Endodermal cell (in vitro differentiated cells): ENCODE measurements at regions not wholly inside any gene's neighbourhood (a gene's known extent, or its start where the extent isn't known, plus 50 kb on each side); places are given as distances from the start of the nearest gene placed in this dataset.

Source experiments
- DNase-seq: peaks from one replicate; pipeline ENCODE4 v3.0.0-alpha.2; 2017
- H3K27ac ChIP-seq: 2 replicates; pipeline ENCODE4 v1.5.1; 2013; ENCODE audit warnings: mild to moderate bottlenecking, low read depth, low read length, moderate library complexity
- H3K27me3 ChIP-seq: 2 replicates; pipeline ENCODE4 v1.6.1; 2013; ENCODE audit warnings: mild to moderate bottlenecking, low read length, moderate library complexity; ENCODE audit not compliant: insufficient read depth, control insufficient read depth, poor library complexity, severe bottlenecking
- H3K36me3 ChIP-seq: 2 replicates; pipeline ENCODE4 v1.7.0; 2013; ENCODE audit warnings: mild to moderate bottlenecking, low read length, moderate library complexity; ENCODE audit not compliant: control insufficient read depth, insufficient read depth
- H3K4me1 ChIP-seq: one replicate; pipeline ENCODE4 v1.7.0; 2013; ENCODE audit warnings: low read length; ENCODE audit not compliant: control insufficient read depth, insufficient read depth
- H3K4me3 ChIP-seq: 2 replicates; pipeline ENCODE4 v1.5.1; 2013; ENCODE audit warnings: mild to moderate bottlenecking, low read length, moderate library complexity
- H3K9ac ChIP-seq: 2 replicates; pipeline ENCODE4 v1.6.1; 2013; ENCODE audit warnings: mild to moderate bottlenecking, low read length, moderate library complexity; ENCODE audit not compliant: poor library complexity, severe bottlenecking; ENCODE audit errors: extremely low read depth
- H3K9me3 ChIP-seq: 2 replicates; pipeline ENCODE4 v1.6.1; 2013; ENCODE audit warnings: mild to moderate bottlenecking, low read length, moderate library complexity; ENCODE audit not compliant: control insufficient read depth
- H3K27ac Mint-ChIP-seq: 2 replicates; pipeline ENCODE4 v1.8.0; 2020; ENCODE audit warnings: mixed read lengths
- H3K27me3 Mint-ChIP-seq: 2 replicates; pipeline ENCODE4 v1.8.0; 2021; ENCODE audit warnings: mild to moderate bottlenecking, mixed read lengths; ENCODE audit not compliant: insufficient read depth
- H3K36me3 Mint-ChIP-seq: 2 replicates; pipeline ENCODE4 v1.8.0; 2020; ENCODE audit warnings: low read depth, mixed read lengths
- H3K4me1 Mint-ChIP-seq: 2 replicates; pipeline ENCODE4 v1.8.0; 2020; ENCODE audit warnings: mixed read lengths
- H3K4me3 Mint-ChIP-seq: 2 replicates; pipeline ENCODE4 v1.8.0; 2020; ENCODE audit warnings: mild to moderate bottlenecking, moderate library complexity, mixed read lengths
- H3K9me3 Mint-ChIP-seq: 2 replicates; pipeline ENCODE4 v1.8.0; 2020; ENCODE audit warnings: mild to moderate bottlenecking, mixed read lengths
- CTCF ChIP-seq: fragments of 200-600 bp; sonication (generic); conservative IDR thresholded peaks from 2 replicates; pipeline ENCODE4 v1.5.0; 2021; ENCODE audit warnings: antibody characterized with exemption, mild to moderate bottlenecking
- WGBS, 2 experiments: methylation state at CpG; one replicate each; pipeline versions ENCODE4 v1.1.5 to v1.1.7; 2013; ENCODE audit warnings: missing lambda C conversion rate in 2 of 2, mixed read lengths in 1 of 2; ENCODE audit not compliant: insufficient coverage in 1 of 2, insufficient read length in 1 of 2; 5-methylcytosine and 5-hydroxymethylcytosine counted together

GRCh38 chr5:51131266-51131665 lies 252.0 kb upstream of the ISL1 start:
- Histone ChIP-seq H3K36me3 (no peaks in the 10 kb centered on the region), H3K9ac (no peak overlapping the region), H3K27me3 (no peaks in the 10 kb centered on the region), H3K27ac (no peak overlapping the region), H3K4me1 (no peaks in the 10 kb centered on the region), H3K4me3 (no peak overlapping the region), H3K9me3 (peaks cover 14% of the 10 kb centered on the region)
- TF ChIP-seq CTCF: no peak
- Mint-ChIP-seq H3K4me3 (no peak overlapping the region), H3K27me3 (peaks cover 2% of the 10 kb centered on the region), H3K9me3 (peaks cover 17% of the 10 kb centered on the region), H3K27ac (no peak overlapping the region), H3K36me3 (peaks cover 11% of the 10 kb centered on the region), H3K4me1 (peaks cover 8% of the 10 kb centered on the region)
- no peak for DNase-seq

GRCh38 chr5:51138164-51138563 lies 245.1 kb upstream of the ISL1 start:
- TF ChIP-seq CTCF: peak; percentile 38
- Mint-ChIP-seq H3K27ac (no peak overlapping the region), H3K27me3 (no peaks in the 10 kb centered on the region), H3K36me3 (no peaks in the 10 kb centered on the region), H3K4me3 (no peak overlapping the region), H3K4me1 (peaks cover 8% of the 10 kb centered on the region), H3K9me3 (no peaks in the 10 kb centered on the region)
- 88 to 100% methylated on average over 1 to 2 of the region's 2 CpGs for WGBS, 2 experiments
- Histone ChIP-seq H3K27me3 (no peaks in the 10 kb centered on the region), H3K9me3 (peaks cover 3% of the 10 kb centered on the region), H3K36me3 (no peaks in the 10 kb centered on the region), H3K4me1 (no peaks in the 10 kb centered on the region), H3K27ac (no peak overlapping the region), H3K4me3 (no peak overlapping the region), H3K9ac (no peak overlapping the region)
- DNase-seq: no peak

- DNase-seq: no peak
- no peaks in the 10 kb centered on the region for H3K4me1 ChIP-seq
- no peak overlapping the region for H3K4me3 ChIP-seq
- peaks cover 2% of the 10 kb centered on the region for H3K4me1 Mint-ChIP-seq
- no peaks in the 10 kb centered on the region for H3K27me3 ChIP-seq
- peaks cover 7% of the 10 kb centered on the region for H3K9me3 Mint-ChIP-seq
- H3K9me3 ChIP-seq: peaks cover 12% of the 10 kb centered on the region
- no peak overlapping the region for H3K27ac Mint-ChIP-seq
- 98 to 100% methylated on average over 1 to 2 of the region's 2 CpGs for WGBS, 2 experiments
- H3K4me3 Mint-ChIP-seq: no peak overlapping the region
- TF ChIP-seq CTCF: no peak
- H3K27me3 Mint-ChIP-seq: no peaks in the 10 kb centered on the region
- H3K27ac ChIP-seq: no peak overlapping the region
- no peaks in the 10 kb centered on the region for H3K36me3 ChIP-seq
- H3K36me3 Mint-ChIP-seq: no peaks in the 10 kb centered on the region
- H3K9ac ChIP-seq: no peak overlapping the region
Observed at GRCh38 chr5:51148437-51148836, 234.8 kb upstream of the ISL1 start.
